HUES48 (cell line): ENCODE measurements at regions not wholly inside any gene's neighbourhood (a gene's known extent, or its start where the extent isn't known, plus 50 kb on each side); places are given as distances from the start of the nearest gene placed in this dataset.

Experiments
- H3K27ac ChIP-seq: one replicate; pipeline ENCODE4 v1.7.0; 2013; ENCODE audit warnings: low read depth, low read length, inconsistent platforms
- H3K27me3 ChIP-seq: 2 replicates; pipeline ENCODE4 v1.6.1; 2013; ENCODE audit warnings: mild to moderate bottlenecking, low read length; ENCODE audit not compliant: control insufficient read depth, insufficient read depth
- H3K36me3 ChIP-seq: 2 replicates; pipeline ENCODE4 v1.6.1; 2013; ENCODE audit warnings: low read length; ENCODE audit not compliant: control insufficient read depth, insufficient read depth
- H3K4me1 ChIP-seq: 2 replicates; pipeline ENCODE4 v1.6.1; 2013; ENCODE audit warnings: mild to moderate bottlenecking, low read length; ENCODE audit not compliant: control insufficient read depth, insufficient read depth
- H3K4me3 ChIP-seq: 2 replicates; pipeline ENCODE4 v1.5.1; 2013; ENCODE audit warnings: mild to moderate bottlenecking, low read depth, low read length
- H3K9ac ChIP-seq: 2 replicates; pipeline ENCODE4 v1.6.1; 2013; ENCODE audit warnings: mild to moderate bottlenecking, low read depth, low read length, moderate library complexity
- H3K9me3 ChIP-seq: 2 replicates; pipeline ENCODE4 v1.6.1; 2013; ENCODE audit warnings: low read length; ENCODE audit not compliant: control insufficient read depth, insufficient read depth

DNA sequence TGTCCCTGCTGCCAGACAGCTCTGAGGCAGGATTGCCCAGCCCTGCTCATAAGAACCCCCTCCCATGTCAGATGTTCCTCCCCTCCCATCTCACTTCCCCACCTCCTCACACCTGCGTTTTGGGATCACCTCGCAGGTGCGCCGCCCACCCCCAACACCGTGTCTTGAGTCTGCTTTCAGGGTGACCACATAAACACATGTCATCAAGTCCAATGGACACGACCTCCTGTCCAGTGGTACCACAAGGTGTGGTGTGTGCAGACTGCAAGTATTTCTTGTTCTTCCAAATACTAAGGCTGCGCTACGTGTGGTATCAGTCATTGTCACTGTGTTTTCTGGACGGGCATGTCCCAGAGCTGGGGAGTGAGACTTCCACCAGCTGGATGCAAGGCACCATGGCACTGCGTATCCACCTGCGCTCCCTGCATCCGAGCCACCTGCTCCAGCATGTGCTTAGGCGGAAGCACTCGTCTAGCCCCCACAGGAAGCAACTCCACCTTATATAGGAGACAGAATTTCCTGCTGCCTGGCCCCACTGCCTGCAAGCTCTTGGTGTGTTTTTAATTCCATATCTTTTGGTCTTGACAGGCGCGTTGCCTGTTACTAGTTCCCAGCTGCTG lies 119.7 kb upstream of the NXT1 start:
- no peak overlapping the region; the same call in 1 of the 2 replicates for H3K9ac ChIP-seq
- H3K27ac ChIP-seq, result no peak overlapping the region
- no peaks in the 10 kb centered on the region for H3K27me3 ChIP-seq
- H3K4me1 ChIP-seq, result no peaks in the 10 kb centered on the region
- H3K9me3 ChIP-seq, result no peaks in the 10 kb centered on the region
- H3K4me3 ChIP-seq, result no peak overlapping the region
- H3K36me3 ChIP-seq, result no peaks in the 10 kb centered on the region

DNA sequence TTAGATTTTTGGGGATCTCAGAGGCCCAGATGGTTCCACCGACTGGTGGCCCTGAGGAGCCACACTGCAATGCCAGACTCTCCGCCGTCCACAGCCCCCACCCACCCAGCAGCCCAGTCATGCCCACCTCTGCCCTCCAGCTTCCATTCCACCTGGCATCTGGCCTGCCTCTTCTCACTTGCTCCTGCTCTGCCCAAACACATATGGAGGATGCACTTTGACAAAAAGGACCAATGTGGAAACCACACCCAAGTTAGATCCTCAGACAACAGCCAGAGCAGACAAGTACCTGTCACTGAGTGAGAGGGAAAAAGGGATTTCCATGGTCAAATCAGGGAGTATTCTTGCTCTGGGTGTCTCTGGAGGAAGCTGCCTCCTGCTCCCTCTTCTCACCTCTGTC lies 120.6 kb upstream of the NXT1 start:
- Histone ChIP-seq H3K4me1 (no peaks in the 10 kb centered on the region), H3K9ac (no peak overlapping the region), H3K36me3 (no peaks in the 10 kb centered on the region), H3K9me3 (no peaks in the 10 kb centered on the region), H3K27me3 (no peaks in the 10 kb centered on the region), H3K27ac (no peak overlapping the region), H3K4me3 (no peak overlapping the region)

DNA sequence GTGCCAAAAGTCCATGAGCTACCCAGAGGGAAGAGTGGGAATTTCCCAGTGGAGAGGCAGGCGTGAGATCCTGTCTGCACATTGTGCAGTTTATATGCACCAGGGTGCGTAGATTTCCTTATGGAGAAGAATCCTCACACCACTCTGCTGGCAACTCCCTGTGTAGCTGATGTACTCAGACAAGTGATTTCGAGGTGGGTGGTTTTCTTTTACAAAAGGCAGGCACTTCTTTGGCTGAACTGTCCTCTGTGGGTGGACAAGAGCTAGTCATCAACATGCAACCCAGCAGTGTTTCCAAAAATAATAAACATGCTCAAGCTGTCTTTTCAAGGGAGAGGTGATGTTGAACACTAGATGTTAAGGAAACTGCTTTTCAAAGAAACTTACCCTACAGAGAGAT lies 121.7 kb upstream of the NXT1 start:
- H3K9ac ChIP-seq, result no peak overlapping the region
- H3K27ac ChIP-seq, result no peak overlapping the region
- H3K9me3 ChIP-seq, result no peaks in the 10 kb centered on the region
- H3K4me1 ChIP-seq, result no peaks in the 10 kb centered on the region
- H3K36me3 ChIP-seq, result no peaks in the 10 kb centered on the region
- no peaks in the 10 kb centered on the region for H3K27me3 ChIP-seq
- H3K4me3 ChIP-seq, result no peak overlapping the region

- no peaks in the 10 kb centered on the region for H3K36me3 ChIP-seq
- no peak overlapping the region for H3K9ac ChIP-seq
- no peak overlapping the region for H3K27ac ChIP-seq
- no peak overlapping the region for H3K4me3 ChIP-seq
- H3K27me3 ChIP-seq, result no peaks in the 10 kb centered on the region
- no peaks in the 10 kb centered on the region for H3K4me1 ChIP-seq
- H3K9me3 ChIP-seq, result no peaks in the 10 kb centered on the region
Observed at GRCh38 chr20:23227976-23228375, 122.6 kb upstream of the NXT1 start.

DNA sequence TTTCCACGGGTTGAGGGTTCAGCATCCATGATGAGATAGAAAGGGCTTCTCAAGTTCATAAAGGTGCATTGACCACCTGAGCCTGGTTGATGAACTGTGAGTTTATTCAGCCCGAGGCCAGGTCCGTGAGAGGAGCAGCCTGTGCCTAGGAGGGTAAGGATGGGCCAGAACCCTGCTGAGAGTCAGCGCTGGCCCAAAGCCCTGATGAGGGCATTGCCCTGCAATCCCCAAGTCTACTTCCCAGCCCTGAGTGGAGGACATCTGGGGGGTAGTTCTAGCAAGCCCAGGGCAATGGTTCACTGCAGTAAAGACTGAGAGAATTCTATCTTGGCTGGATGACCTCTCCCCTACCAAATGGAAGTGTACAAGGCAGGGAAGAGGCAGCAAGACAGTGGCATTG lies 123.3 kb upstream of the NXT1 start:
- Histone ChIP-seq H3K36me3 (no peaks in the 10 kb centered on the region), H3K27ac (no peak overlapping the region), H3K4me3 (no peak overlapping the region), H3K9ac (no peak overlapping the region), H3K4me1 (no peaks in the 10 kb centered on the region), H3K9me3 (no peaks in the 10 kb centered on the region; the same call in 1 of the 2 replicates), H3K27me3 (no peaks in the 10 kb centered on the region)

- no peak overlapping the region for H3K9ac ChIP-seq
- H3K9me3 ChIP-seq, result no peaks in the 10 kb centered on the region; the same call in 1 of the 2 replicates
- H3K4me3 ChIP-seq, result no peak overlapping the region
- H3K27me3 ChIP-seq, result no peaks in the 10 kb centered on the region
- no peak overlapping the region for H3K27ac ChIP-seq
- no peaks in the 10 kb centered on the region for H3K36me3 ChIP-seq
- H3K4me1 ChIP-seq, result no peaks in the 10 kb centered on the region
Observed at GRCh38 chr20:23226612-23227265, 123.9 kb upstream of the NXT1 start.

DNA sequence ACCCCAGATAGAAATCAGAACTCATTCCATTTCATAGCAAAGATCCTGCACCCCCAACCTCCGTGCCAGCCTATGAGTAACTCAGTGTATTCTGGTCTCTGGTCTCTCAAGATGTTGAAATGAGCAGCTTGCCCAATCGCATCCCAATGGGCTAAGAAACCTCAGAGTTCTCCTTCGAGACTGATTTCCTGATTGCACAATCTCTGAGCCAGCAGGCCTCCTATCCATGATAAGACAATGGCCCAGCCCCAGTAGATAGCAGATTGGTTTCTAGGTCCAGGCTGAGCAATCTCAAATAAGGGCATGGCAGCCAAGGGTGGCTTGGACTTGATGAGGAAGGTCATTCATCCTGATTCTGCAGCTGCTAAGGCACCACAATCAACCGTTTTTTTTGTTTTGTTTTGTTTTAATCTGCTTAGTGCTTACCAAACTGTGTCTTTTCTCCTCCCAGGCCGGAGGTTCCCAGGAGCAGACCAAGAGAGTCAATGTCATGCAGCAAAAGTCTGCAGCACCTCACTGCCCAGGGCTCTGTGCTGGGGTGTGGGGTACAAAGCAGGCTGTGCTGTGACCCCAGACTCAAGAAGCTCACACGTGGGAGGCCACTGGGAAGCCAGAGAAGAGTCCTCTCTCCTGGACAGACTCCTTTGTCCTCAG lies 125.1 kb upstream of the NXT1 start:
- no peaks in the 10 kb centered on the region; the same call in 1 of the 2 replicates for H3K9me3 ChIP-seq
- H3K4me3 ChIP-seq, result no peak overlapping the region
- no peaks in the 10 kb centered on the region for H3K4me1 ChIP-seq
- H3K9ac ChIP-seq, result no peak overlapping the region
- H3K27me3 ChIP-seq, result no peaks in the 10 kb centered on the region
- H3K36me3 ChIP-seq, result no peaks in the 10 kb centered on the region
- H3K27ac ChIP-seq, result no peak overlapping the region

DNA sequence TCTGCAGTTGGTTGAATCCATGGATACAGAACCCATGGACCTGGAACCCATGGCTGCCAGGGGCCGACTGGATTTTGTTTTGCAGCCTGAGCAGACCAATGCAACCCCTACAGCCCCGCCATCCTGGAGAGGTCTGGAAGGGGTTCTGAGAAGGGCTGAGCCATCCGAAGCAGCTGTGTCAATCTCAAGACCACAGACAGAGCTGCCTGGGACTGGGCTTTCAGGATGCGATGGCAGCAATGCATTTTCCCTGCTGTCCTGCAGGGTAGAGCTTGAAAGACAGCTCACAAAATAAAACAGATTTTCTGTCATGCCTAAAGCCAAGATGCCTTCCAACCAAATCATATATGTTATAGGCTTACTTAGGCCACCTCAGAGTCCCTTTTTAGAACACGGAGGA lies 125.8 kb upstream of the NXT1 start:
- H3K27me3 ChIP-seq, result no peaks in the 10 kb centered on the region
- H3K36me3 ChIP-seq, result no peaks in the 10 kb centered on the region
- H3K9ac ChIP-seq, result no peak overlapping the region
- no peak overlapping the region for H3K27ac ChIP-seq
- no peak overlapping the region for H3K4me3 ChIP-seq
- H3K4me1 ChIP-seq, result no peaks in the 10 kb centered on the region
- no peaks in the 10 kb centered on the region; the same call in 1 of the 2 replicates for H3K9me3 ChIP-seq

- H3K27me3 ChIP-seq, result no peaks in the 10 kb centered on the region
- H3K4me1 ChIP-seq, result no peaks in the 10 kb centered on the region
- no peaks in the 10 kb centered on the region; the same call in 1 of the 2 replicates for H3K9me3 ChIP-seq
- H3K4me3 ChIP-seq, result no peak overlapping the region
- H3K9ac ChIP-seq, result no peak overlapping the region
- H3K36me3 ChIP-seq, result no peaks in the 10 kb centered on the region
- no peak overlapping the region for H3K27ac ChIP-seq
Observed at GRCh38 chr20:23223908-23224580, 126.5 kb upstream of the NXT1 start.

DNA sequence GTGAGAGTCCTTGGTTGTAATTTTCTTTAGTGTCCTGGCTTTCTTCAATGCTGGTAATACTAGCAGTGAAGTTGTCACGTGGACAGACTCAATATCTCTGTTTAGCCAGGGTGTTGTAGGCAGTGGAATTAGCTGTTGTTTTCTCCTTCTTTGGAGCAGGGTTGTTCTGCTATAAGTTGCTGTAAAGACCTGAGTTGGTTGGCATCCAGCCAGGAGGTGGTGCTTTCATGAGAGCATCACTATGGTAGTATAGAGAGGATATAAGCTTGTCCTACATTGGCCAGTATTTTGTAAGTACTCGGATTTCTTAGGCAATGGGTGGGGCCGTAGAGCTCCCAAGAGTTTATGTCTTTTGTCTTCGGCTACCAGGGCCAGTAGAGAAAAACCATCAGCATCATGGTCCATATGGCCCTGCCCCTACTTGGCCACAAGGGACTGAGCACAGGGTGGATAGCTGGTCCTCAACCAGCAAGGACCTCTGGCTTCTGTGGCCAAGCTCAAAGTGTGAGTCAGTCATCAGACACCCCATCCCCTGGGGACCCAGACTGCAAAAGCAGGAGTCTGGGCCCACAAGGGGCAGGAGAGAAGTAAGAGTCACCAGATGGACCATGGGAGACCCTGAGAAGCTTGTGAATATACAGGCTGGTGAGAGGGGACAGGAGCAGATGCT lies 127.9 kb upstream of the NXT1 start:
- Histone ChIP-seq H3K27ac (no peak overlapping the region), H3K4me3 (no peak overlapping the region), H3K9ac (no peak overlapping the region), H3K36me3 (no peaks in the 10 kb centered on the region), H3K9me3 (no peaks in the 10 kb centered on the region; the same call in 1 of the 2 replicates), H3K27me3 (no peaks in the 10 kb centered on the region), H3K4me1 (no peaks in the 10 kb centered on the region)
